ENCODE measurements at regions not wholly inside any gene's neighbourhood (a gene's known extent, or its start where the extent isn't known, plus 50 kb on each side); places are given as distances from the start of the nearest gene placed in this dataset.

- TF ChIP-seq SP1 (CRISPR knock-in tag; conservative IDR thresholded peaks at IDR 0.05) (no peak), CTCF (IDR thresholded peaks at IDR 0.05) (no peak), IRF1 (CRISPR knock-in tag; IDR thresholded peaks at IDR 0.05) (no peak), ZNF121 (CRISPR knock-in tag; IDR thresholded peaks at IDR 0.05) (no peak), MYBL2 (CRISPR knock-in tag; IDR thresholded peaks at IDR 0.05) (no peak)
Observed at GRCh38 chr5:34459908-34460307, 196.2 kb upstream of the RAI14 start.
